Progenitor cell of endocrine pancreas (in vitro differentiated cells): ENCODE measurements at regions not wholly inside any gene's neighbourhood (a gene's known extent, or its start where the extent isn't known, plus 50 kb on each side); places are given as distances from the start of the nearest gene placed in this dataset.

Source experiments
- DNase-seq: peaks from one replicate; pipeline ENCODE4 v3.0.0; 2021; ENCODE audit warnings: low spot score; ENCODE audit not compliant: unreplicated experiment
- H3K27ac Mint-ChIP-seq: 2 replicates; pipeline ENCODE4 v1.8.0; 2021; ENCODE audit warnings: mild to moderate bottlenecking, moderate library complexity, mixed read lengths
- H3K27me3 Mint-ChIP-seq: 2 replicates; pipeline ENCODE4 v1.8.0; 2021; ENCODE audit warnings: mixed read lengths
- H3K36me3 Mint-ChIP-seq: 2 replicates; pipeline ENCODE4 v1.8.0; 2022; ENCODE audit warnings: mixed read lengths; ENCODE audit not compliant: insufficient read depth
- H3K4me1 Mint-ChIP-seq: 2 replicates; pipeline ENCODE4 v1.8.0; 2021; ENCODE audit warnings: low read depth, mixed read lengths
- H3K4me3 Mint-ChIP-seq: 2 replicates; pipeline ENCODE4 v1.8.0; 2021; ENCODE audit warnings: low read depth, mild to moderate bottlenecking, moderate library complexity, mixed read lengths
- H3K9me3 Mint-ChIP-seq: 2 replicates; pipeline ENCODE4 v1.8.0; 2021; ENCODE audit warnings: low read depth, mixed read lengths
- CTCF ChIP-seq: fragments of 200-600 bp; sonication (generic); IDR thresholded peaks from one replicate; pipeline ENCODE4 v1.5.0; 2021; ENCODE audit warnings: antibody characterized with exemption, mild to moderate bottlenecking; ENCODE audit not compliant: unreplicated experiment

DNA sequence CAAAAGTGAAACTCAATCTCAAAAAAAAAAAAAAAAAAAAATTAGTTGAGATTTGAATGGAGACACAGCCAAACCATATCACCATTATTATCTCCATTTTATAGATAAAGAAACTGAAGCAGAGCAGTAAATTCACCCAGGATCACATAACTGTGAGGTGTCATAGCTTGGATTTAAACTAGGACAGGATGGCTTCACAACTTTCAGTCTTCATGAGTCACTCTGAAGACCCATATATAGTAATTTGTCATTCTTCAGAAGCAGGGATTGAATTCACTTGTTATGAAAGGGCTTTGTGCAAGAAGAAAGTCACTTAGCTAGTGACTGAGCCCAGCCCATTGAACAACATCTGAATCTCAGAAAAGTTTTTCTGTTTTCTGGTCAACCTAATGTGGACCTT lies 60.5 kb upstream of the LRIG1 start:
- H3K4me1 Mint-ChIP-seq, result no peaks in the 10 kb centered on the region
- H3K27me3 Mint-ChIP-seq, result no peaks in the 10 kb centered on the region
- no peaks in the 10 kb centered on the region for H3K36me3 Mint-ChIP-seq
- no peak overlapping the region for H3K27ac Mint-ChIP-seq
- TF ChIP-seq CTCF, result no peak
- no peak for DNase-seq
- H3K4me3 Mint-ChIP-seq, result no peak overlapping the region
- H3K9me3 Mint-ChIP-seq, result peaks cover 10% of the 10 kb centered on the region

DNA sequence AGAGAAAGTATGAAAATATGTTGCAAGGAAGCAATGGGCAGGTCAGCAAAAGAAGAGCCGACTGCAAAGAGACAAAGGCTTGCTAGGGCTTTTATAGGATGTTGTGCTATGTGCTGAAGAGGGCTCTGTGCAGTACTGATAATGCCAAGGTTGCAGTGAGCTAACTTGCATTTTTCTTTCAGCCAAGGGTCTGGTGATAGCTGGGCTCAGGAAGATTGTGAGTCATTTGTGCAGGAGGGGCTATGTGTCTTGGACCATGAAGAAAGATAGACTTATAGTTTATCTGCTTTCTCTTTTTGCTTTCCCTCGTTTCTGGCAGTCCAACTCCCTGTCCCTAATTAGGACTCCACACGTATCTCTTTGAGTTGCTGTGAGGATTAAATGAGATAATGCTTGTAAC lies 64.5 kb upstream of the LRIG1 start:
- Mint-ChIP-seq H3K27ac (no peak overlapping the region), H3K36me3 (no peaks in the 10 kb centered on the region), H3K4me3 (no peak overlapping the region), H3K27me3 (no peaks in the 10 kb centered on the region), H3K4me1 (peaks cover 1% of the 10 kb centered on the region), H3K9me3 (peaks cover 10% of the 10 kb centered on the region)
- DNase-seq, result no peak
- TF ChIP-seq CTCF, result no peak

GRCh38 chr3:66567077-66567476 lies 66.3 kb upstream of the LRIG1 start:
- no peaks in the 10 kb centered on the region for H3K36me3 Mint-ChIP-seq

GRCh38 chr3:66572090-66572675 lies 71.4 kb upstream of the LRIG1 start:
- Mint-ChIP-seq H3K27ac (no peak overlapping the region), H3K4me1 (peaks cover 6% of the 10 kb centered on the region), H3K27me3 (peaks cover 12% of the 10 kb centered on the region), H3K36me3 (no peaks in the 10 kb centered on the region), H3K4me3 (no peak overlapping the region), H3K9me3 (peaks cover 5% of the 10 kb centered on the region)
- DNase-seq, result no peak
- no peak for TF ChIP-seq CTCF

More at GRCh38 chr3:66567077-66567476, 66.3 kb upstream of the LRIG1 start:
- peaks cover 4% of the 10 kb centered on the region for H3K27me3 Mint-ChIP-seq
- no peak for TF ChIP-seq CTCF
- no peak overlapping the region for H3K27ac Mint-ChIP-seq
- H3K4me1 Mint-ChIP-seq, result peaks cover 1% of the 10 kb centered on the region
- no peak for DNase-seq
- peaks cover 5% of the 10 kb centered on the region for H3K9me3 Mint-ChIP-seq
- H3K4me3 Mint-ChIP-seq, result no peak overlapping the region

- TF ChIP-seq CTCF, result peak; percentile 63
- Mint-ChIP-seq H3K4me3 (no peak overlapping the region), H3K4me1 (peaks cover 6% of the 10 kb centered on the region), H3K27ac (no peak overlapping the region), H3K36me3 (no peaks in the 10 kb centered on the region), H3K9me3 (peaks cover 3% of the 10 kb centered on the region), H3K27me3 (peaks cover 12% of the 10 kb centered on the region)
- peak; percentile 20 for DNase-seq
These were observed 72.3 kb upstream of the LRIG1 start for GRCh38 chr3:66572938-66573710.
